T-helper 2 cell (primary cell): ENCODE measurements at regions not wholly inside any gene's neighbourhood (a gene's known extent, or its start where the extent isn't known, plus 50 kb on each side); places are given as distances from the start of the nearest gene placed in this dataset.
"Not testable (repeated sequence)": the region's sequence is repeated elsewhere in the genome, so short reads cannot be mapped to it uniquely, and the experiment has no call there.

Experiments
- DNase-seq, 5 experiments: peaks; one replicate each; pipeline versions ENCODE4 v3.0.0 to v3.0.0-alpha.2; 2012 to 2022

DNA sequence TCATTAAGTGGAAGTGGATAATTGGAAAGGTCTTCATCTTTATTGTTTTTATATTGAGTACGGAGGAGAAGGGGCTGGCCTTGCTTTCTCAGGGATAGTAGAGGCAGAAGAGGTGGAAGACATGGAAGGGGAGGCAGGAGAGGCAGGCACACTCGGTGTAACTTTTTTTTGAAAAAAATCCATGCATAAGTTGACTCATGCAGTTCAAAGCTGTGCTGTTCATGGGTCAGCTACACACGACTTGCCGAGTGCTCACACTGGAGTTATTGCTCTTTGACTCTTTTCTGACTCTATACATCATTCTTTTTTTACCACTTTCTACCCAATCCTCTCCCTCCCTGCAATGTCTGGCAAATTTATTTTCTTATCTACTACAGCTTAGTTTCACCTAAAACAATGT lies 158.3 kb upstream of the AADAT start:
- no peak for DNase-seq

DNA sequence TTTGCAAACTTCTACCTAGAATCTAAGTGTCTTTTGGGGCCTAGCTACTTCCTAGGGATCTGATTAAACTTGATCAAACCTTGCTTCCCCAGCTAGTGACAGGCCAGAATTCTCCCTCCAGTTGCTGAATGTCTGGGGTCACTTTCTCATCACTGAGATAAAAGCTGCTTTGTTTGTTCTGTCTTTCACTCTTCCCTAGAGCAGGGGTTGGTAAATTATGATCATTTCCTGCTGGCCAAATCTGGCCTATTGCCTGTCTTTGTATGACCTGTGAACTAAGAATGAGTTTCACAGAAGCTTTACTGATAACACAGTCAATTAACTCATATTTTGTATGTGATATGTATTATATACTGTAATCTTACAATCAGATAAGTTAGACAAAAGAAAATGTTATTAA lies 157.8 kb upstream of the AADAT start:
- DNase-seq = no peak

DNA sequence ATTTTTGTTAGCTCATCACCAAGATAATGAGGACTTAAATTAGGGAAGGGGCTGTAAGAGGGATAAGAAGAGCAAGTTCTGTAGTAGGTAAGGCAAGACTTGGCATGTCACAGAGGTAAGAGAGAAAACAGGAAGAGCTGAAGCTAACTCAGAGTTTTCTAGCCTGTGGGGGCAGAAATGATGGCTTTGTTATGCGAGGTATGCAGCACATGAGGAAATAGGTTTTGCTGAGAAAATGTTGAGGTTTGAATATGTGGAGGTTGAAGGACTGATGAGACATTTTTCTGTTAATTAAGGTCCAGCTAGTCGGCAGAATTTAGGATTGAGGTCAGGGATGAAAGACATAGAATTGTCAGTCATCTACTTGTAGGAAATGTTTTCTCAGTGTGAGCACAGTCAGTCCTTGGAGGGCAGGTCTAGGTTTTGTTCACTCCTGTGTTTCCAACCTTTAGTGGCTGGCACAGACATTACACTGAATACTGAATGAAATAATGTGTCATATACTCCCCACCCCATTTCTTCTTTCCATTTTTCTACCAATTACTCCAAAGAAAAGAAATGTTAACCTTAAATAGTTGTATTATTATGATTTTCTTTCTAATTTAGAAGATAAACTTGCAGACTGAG lies 154.0 kb upstream of the AADAT start:
- no peak for DNase-seq

DNA sequence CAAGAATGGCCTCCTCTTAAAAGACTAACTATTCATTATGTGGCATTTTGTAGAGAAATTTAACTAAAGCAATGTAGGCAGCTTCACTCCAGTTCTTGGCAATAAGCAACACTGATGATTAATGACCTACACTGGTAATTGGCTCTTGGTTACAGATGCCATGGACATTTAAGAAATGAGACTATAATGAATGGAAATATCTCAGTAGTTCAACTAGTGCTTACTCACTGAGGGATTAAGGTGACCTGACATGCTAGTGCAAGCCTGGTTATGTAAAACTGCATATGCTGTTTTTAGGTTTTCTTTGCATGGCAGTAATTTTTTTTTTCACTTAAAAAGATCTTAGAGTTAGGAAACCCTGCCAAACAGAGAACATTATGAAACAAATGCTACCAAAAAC lies 152.7 kb upstream of the AADAT start:
- no peak for DNase-seq

GRCh38 chr4:170234800-170235199 lies 145.0 kb upstream of the AADAT start:
- DNase-seq = no peak

GRCh38 chr4:170231377-170231776 lies 141.6 kb upstream of the AADAT start:
- no peak for DNase-seq

DNA sequence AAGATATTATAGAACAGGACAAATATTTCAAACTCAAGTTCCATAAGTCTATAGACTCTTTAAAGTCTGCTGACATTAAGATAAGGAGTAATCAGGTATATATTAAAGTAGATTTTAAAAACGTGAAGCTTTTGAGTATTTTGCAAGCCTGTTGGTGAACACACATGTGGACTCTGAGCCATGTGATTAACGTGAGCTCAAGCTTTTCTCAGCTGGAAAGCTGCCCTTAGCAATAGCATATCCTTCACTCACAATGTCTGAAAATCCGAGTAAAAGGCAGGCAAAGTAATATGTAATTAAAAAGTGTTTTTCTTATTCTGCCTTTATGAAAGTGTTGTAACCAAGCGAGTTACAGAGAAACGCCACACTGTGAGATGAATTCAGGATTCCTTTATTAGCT lies 140.5 kb upstream of the AADAT start:
- DNase-seq = no peak

- no peak for DNase-seq
Measured at GRCh38 chr4:170229006-170229405, 139.2 kb upstream of the AADAT start.

GRCh38 chr4:170227928-170228327 lies 138.2 kb upstream of the AADAT start:
- DNase-seq = no peak

DNA sequence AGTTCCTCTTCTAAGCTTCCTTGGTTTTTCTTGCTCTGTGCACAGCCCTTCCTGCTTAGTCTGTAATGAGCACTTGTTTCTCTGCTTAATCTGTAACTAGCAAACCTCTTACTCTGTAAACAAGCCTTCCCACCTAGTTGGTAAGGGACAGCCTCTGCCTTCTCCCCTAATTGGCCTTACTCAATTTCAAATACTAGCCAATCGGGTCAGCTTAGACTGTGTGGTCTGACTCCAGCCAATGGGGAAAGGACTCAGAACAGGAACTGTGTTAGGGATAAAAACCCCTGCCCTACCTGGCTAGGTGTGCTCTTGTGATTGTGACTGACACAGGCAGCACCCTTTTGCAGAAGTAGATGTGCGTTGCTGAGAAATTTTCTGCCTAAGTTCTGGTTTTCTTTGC lies 136.5 kb upstream of the AADAT start:
- DNase-seq = no peak

GRCh38 chr4:170214731-170215130 lies 125.0 kb upstream of the AADAT start:
- no peak for DNase-seq

- no peak for DNase-seq
Measured at GRCh38 chr4:170214101-170214500, 124.3 kb upstream of the AADAT start.

- DNase-seq = no peak
Measured at GRCh38 chr4:170202721-170203120, 113.0 kb upstream of the AADAT start.

DNA sequence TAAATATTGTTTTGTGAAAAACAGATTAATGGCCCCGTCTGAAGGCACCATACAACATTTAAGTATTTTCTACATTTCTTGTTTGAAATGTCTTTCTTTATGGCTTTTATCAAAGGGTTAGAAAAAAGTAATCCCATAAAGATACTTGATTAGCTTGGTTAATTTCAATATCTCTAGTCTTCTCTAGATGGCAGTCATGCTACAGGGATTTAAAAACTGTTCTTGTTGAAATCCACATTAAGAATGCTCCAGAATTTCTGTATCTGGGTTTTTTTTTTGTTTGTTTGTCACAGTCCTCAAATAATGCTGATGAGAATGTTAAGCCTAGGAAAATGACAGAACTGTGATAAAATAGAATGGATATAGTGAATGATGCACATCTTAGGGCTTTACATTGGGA lies 109.0 kb upstream of the AADAT start:
- no peak for DNase-seq

GRCh38 chr4:170194794-170195193 lies 105.0 kb upstream of the AADAT start:
- not testable (repeated sequence) for DNase-seq

DNA sequence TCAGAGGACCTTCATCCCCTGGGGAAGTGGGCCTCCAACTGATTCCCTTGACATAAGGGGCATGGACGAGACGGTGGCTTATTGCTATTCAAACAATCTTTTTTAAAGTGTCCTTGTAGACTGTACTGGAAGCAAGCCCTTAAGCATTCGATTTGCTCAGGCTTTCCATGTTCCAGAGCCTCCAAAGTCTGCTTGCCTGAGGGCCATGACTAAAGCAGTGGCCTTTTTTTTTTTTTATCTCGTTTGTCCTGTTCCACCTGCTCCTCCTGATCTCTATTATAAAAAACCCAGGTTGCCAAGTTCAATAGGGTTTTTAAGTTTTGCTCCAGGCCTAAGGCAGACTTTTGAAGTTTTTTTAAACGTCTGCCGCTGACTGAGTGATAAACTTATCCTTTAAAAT lies 103.7 kb upstream of the AADAT start:
- no peak for DNase-seq

- DNase-seq = no peak
Measured at GRCh38 chr4:170190265-170190664, 100.5 kb upstream of the AADAT start.

- DNase-seq = no peak
Measured at GRCh38 chr4:170170861-170171260, 81.1 kb upstream of the AADAT start.

DNA sequence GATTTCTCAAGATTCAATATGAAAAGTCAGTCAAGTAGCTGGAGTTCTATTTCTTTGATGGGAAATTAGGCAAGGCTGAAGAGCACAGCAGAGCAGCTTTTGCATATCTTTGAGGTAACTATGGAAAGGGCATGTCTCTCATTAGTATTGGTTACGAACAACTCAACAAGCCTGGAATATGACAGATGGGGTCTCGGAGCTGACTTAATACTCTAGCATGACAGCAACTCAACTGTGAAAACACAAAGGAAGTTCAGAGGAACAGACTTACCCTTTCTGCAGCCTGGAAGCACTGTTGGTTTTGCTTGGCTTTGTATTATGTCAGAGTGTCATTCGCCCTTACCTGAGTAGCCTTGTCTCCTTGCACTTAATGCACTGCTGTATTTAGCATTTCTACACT lies 79.9 kb upstream of the AADAT start:
- DNase-seq = no peak

GRCh38 chr4:170167678-170168077 lies 77.9 kb upstream of the AADAT start:
- DNase-seq = no peak

DNA sequence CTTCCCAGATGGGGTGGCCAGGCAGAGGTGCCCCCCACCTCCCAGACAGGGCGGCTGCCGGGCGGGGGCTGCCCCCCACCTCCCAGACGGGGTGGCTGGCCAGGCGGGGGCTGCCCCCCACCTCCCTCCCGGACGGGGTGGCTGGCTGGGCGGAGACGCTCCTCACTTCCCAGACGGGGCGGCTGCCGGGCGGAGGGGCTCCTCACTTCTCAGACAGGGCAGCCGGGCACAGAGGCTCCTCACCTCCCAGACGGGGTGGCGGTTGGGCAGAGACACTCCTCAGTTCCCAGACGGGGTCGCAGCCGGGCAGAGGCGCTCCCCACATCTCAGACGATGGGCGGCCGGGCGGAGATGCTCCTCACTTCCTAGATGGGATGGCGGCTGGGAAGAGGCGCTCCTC lies 76.4 kb upstream of the AADAT start:
- not testable (repeated sequence) for DNase-seq

DNA sequence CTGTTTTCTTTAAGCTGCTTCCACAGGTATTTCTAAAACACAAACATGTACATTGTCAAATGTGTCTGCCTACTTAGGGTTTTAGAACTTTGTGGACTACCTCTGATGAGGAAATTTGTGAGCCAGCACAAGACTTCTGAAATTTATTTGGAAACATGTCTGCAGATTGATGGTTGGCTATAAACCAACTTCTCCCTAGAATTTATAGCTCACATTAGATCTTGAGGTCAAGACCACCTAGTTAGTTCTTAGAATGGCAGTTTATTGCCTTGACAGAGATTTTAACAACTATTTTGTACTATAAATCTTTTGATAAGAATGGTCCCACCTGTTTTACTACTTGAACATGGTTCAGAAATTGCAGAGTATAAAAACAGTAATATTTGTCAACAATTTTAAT lies 72.7 kb upstream of the AADAT start:
- DNase-seq = no peak

DNA sequence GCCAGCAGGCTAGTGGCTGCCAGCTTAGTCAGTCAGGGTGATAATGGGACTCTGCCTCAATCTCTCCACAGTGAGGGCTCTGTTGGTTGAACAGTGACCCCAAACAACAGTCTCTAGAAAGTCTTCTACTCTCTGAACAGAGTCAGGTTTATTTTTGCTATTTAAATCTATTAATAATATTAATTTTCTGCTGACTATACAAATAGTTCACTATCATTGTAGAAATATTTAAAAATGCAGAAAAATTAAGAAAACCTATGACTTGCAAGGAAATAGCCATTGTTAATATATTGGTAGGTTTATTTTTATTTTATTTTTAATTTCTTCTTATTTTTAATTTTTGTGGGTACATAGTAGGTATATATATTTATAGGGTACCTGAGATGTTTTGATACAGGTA lies 67.9 kb upstream of the AADAT start:
- DNase-seq = no peak

DNA sequence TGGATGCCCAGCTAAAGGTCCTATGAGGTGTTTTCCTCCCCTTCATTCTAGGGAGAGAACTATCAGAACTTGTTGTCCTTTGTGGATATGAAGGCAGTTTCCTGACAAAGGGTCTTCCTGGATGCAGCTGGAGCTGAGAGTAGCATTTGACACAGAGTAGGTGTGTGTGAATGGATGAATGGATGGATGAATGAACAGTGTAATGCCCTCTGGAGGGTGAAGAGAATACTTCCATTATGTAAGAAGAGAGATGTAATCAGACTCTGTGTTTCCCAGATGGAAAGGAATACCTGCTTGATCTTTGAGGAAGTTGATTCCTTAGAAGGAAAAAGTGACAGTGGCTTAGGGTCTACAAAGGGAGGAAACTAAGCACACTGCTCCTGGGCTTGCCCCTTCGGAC lies 55.4 kb upstream of the AADAT start:
- DNase-seq = no peak

DNA sequence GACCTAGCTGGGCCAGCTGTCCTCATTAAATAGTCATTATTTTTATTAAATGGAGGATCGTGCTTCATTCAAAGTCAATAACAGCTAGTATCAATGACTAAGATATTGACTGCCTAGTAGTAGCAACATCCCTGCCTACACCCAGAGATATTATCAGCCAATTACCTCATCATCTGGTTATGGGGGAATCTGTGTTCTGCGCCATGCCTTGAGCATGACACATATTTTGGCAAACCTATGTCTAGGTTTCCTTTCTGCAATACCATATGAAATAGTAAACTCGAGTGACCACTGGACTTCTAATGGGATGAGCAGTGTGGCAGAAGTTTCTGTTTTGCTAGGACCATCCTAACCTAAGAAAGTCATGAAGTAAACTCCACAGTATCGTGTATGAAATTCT lies 50.0 kb upstream of the AADAT start:
- DNase-seq = no peak
